ENCODE measurements at regions not wholly inside any gene's neighbourhood (a gene's known extent, or its start where the extent isn't known, plus 50 kb on each side); places are given as distances from the start of the nearest gene placed in this dataset.

DNA sequence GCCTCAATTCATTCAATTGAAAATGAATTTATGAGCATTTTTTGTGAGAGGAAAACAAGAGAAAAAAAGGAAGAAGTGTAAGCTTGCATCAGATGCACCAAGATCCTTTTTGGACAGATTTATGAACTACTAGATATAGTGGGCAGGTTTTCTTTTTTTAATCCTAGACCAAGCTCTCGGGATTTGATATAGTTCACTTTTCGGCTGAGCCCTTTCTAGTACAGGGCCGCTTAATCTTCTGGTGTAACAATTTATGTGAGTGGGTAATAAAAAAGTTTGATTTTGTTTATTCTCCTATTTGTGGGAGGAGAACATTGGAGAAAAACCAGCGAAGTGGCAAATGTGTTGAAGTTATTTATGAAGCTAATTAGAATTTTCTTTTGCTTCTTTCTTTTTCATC, 538.0 kb downstream of the UTRN start:
- no peak overlapping the region for H3K4me3 ChIP-seq
- TF ChIP-seq POLR2A (IDR thresholded peaks at IDR 0.05), result no peak
- TF ChIP-seq, protein P1, sequence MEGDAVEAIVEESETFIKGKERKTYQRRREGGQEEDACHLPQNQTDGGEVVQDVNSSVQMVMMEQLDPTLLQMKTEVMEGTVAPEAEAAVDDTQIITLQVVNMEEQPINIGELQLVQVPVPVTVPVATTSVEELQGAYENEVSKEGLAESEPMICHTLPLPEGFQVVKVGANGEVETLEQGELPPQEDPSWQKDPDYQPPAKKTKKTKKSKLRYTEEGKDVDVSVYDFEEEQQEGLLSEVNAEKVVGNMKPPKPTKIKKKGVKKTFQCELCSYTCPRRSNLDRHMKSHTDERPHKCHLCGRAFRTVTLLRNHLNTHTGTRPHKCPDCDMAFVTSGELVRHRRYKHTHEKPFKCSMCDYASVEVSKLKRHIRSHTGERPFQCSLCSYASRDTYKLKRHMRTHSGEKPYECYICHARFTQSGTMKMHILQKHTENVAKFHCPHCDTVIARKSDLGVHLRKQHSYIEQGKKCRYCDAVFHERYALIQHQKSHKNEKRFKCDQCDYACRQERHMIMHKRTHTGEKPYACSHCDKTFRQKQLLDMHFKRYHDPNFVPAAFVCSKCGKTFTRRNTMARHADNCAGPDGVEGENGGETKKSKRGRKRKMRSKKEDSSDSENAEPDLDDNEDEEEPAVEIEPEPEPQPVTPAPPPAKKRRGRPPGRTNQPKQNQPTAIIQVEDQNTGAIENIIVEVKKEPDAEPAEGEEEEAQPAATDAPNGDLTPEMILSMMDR (IDR thresholded peaks at IDR 0.05), result no peak
- no peak for DNase-seq
- no peaks in the 10 kb centered on the region for H3K4me1 ChIP-seq
- H3K27me3 ChIP-seq, result no peaks in the 10 kb centered on the region
- H3K27ac ChIP-seq, result no peak overlapping the region
- H3K36me3 ChIP-seq, result peaks cover 0 to 7% (median 0%) of the 10 kb centered on the region in 3 donors
- H3K9me3 ChIP-seq, result no peaks in the 10 kb centered on the region

DNA sequence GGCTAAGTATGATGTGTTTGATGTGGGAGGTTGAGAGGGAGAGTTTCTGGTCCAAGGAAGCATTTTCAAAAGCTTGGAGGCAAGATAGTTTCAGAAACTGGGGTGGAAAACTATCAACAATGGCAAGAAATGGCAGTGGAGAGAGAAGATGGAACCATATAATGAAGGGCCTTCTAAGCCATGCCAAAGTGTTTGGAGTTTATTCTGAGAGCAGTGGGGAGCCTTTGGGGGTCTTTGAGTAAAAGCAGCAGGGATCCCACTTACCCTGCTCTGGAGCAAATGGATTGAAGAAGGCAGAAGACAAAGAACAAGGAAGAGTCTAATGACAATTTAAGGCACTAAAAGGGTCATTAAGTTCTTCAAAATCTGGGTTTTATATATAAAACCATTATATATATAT, 538.9 kb downstream of the UTRN start:
- Histone ChIP-seq H3K4me1 (no peaks in the 10 kb centered on the region), H3K36me3 (peaks cover 0 to 14% (median 0%) of the 10 kb centered on the region in 3 donors), H3K4me3 (no peak overlapping the region), H3K27me3 (no peaks in the 10 kb centered on the region), H3K9me3 (no peaks in the 10 kb centered on the region), H3K27ac (no peak overlapping the region)
- TF ChIP-seq, protein P1 (IDR thresholded peaks at IDR 0.05), result no peak
- no peak for TF ChIP-seq POLR2A (IDR thresholded peaks at IDR 0.05)
- no peak for DNase-seq

DNA sequence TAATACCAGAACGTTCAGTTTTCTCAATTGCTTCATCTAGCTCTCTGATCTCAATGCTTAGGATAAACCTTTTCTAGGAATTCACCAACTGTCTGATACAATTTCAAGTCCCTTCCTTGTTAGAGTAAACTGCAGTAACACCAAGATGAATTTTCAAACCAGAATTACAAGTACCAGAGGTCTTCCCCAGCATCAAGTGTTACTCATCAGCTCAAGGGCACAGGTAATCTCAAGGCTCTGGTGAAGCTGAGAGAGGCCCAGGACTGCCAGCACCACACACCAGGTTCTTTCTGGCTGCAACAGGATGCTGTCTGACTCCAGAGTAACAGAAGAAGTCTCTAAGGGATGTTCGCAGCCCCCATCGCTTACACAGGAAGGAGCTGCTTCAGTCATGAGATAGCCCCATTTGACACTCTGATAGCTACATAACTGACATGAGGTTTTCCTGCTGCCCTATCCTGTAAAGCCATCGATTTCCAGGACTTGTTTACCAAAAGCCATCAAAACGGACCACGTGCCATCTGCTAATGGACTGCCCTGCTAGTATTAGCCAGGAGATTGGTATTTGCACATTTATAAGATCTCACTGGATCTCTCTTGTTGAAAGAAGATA, 549.4 kb downstream of the UTRN start:
- peaks cover 0 to 31% (median 0%) of the 10 kb centered on the region in 3 donors for H3K36me3 ChIP-seq
- no peak for DNase-seq
- no peaks in the 10 kb centered on the region for H3K9me3 ChIP-seq
- no peaks in the 10 kb centered on the region for H3K4me1 ChIP-seq
- H3K27ac ChIP-seq, result no peak overlapping the region
- TF ChIP-seq, protein P1 (IDR thresholded peaks at IDR 0.05), result no peak
- TF ChIP-seq POLR2A (IDR thresholded peaks at IDR 0.05), result no peak
- H3K27me3 ChIP-seq, result no peaks in the 10 kb centered on the region
- H3K4me3 ChIP-seq, result no peak overlapping the region

DNA sequence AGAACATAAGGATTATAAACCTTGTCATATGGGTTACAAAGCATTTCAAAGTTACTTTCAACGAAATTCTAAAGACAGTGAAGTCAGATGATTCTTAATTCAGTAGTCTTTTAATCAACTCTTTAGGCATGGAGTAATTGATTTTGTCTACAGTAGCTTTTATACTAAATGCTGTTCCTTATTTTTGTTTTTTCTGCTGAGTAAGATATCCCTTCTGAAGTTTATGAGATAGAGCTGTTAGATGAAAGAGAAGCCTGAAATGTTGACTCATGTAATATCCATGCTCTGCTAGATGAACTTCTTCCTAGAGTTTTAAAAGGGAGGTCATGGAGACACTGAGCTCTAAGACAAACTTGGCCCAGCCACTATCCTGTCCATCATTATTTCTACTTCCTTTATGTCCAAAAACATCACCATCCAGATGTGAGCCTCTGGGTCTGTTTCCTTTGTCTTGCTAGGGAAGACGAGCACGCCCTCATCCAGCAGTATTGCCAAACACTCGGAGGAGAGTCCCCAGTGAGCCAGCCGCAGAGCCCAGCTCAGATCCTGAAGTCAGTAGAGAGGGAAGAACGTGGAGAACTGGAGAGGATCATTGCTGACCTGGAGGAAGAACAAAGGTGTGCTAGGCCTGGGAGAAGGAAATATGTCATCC, 550.3 kb downstream of the UTRN start:
- TF ChIP-seq, protein P1 (IDR thresholded peaks at IDR 0.05), result no peak
- TF ChIP-seq POLR2A (IDR thresholded peaks at IDR 0.05), result no peak
- H3K27me3 ChIP-seq, result no peaks in the 10 kb centered on the region
- H3K4me3 ChIP-seq, result no peak overlapping the region
- H3K36me3 ChIP-seq, result peaks cover 0 to 35% (median 0%) of the 10 kb centered on the region in 3 donors
- H3K9me3 ChIP-seq, result no peaks in the 10 kb centered on the region
- no peak overlapping the region for H3K27ac ChIP-seq
- DNase-seq, result no peak
- no peaks in the 10 kb centered on the region for H3K4me1 ChIP-seq

DNA sequence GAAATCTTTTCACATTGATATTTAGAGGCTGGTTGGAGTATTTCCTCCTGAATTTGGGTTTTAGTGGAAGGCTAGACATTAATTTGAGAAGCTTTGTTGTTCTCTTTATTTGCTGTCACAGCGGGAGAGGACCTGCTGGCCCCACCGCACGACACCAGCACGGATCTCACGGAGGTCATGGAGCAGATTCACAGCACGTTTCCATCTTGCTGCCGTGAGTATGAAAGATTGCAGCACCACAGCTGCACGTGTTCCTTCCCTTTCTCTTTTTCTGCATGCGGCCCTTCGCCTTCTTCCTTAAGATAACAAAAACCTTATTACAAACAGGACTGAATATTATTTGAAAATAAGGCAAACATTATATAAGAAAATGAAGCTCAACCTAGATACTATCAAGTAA, 555.5 kb downstream of the UTRN start:
- TF ChIP-seq, protein P1 (IDR thresholded peaks at IDR 0.05), result no peak
- no peak for TF ChIP-seq POLR2A (IDR thresholded peaks at IDR 0.05)

More for the DNA sequence above, 555.5 kb downstream of the UTRN start:
- H3K4me1 ChIP-seq, result no peaks in the 10 kb centered on the region
- no peak overlapping the region for H3K27ac ChIP-seq
- DNase-seq, result no peak
- no peak overlapping the region for H3K4me3 ChIP-seq
- H3K27me3 ChIP-seq, result no peaks in the 10 kb centered on the region
- no peaks in the 10 kb centered on the region for H3K9me3 ChIP-seq
- peaks cover 0 to 48% (median 0%) of the 10 kb centered on the region in 3 donors for H3K36me3 ChIP-seq

All from Peyer's patch (tissue), 4 donors.